Keratinocyte (primary cell): ENCODE measurements at regions not wholly inside any gene's neighbourhood (a gene's known extent, or its start where the extent isn't known, plus 50 kb on each side); places are given as distances from the start of the nearest gene placed in this dataset.

Experiments
- DNase-seq: peaks from one replicate; pipeline ENCODE4 v3.0.0-alpha.2; 2011; ENCODE audit warnings: low read depth, missing footprints, low spot score
- FAIRE-seq: peaks from 2 replicates; lab custom pipeline; 2011; peaks lifted over from hg19 to GRCh38; lab: Jason Lieb, UNC
- H2AFZ ChIP-seq: 2 replicates; pipeline ENCODE4 v1.6.0; 2012; ENCODE audit warnings: low read length, control low read depth, inconsistent platforms; ENCODE audit not compliant: control insufficient read depth
- H3K27ac ChIP-seq: 2 replicates; pipeline ENCODE4 v1.5.1; 2011; ENCODE audit warnings: low read length; ENCODE audit not compliant: control insufficient read depth, insufficient read depth
- H3K27me3 ChIP-seq: 3 replicates; pipeline ENCODE4 v1.6.0; 2011; ENCODE audit warnings: low read length; ENCODE audit not compliant: control insufficient read depth, insufficient read depth; ENCODE audit errors: extremely low read depth
- H3K36me3 ChIP-seq, 2 experiments: 2 replicates in 1 of 2; 3 replicates in 1 of 2; pipeline ENCODE4 v1.5.1; 2011; ENCODE audit warnings: low read length in 2 of 2, mild to moderate bottlenecking in 1 of 2; ENCODE audit not compliant: control insufficient read depth in 2 of 2, insufficient read depth in 2 of 2; ENCODE audit errors: extremely low read depth in 1 of 2
- H3K4me1 ChIP-seq: 3 replicates; pipeline ENCODE4 v1.5.1; 2011; ENCODE audit warnings: low read length; ENCODE audit not compliant: control insufficient read depth, insufficient read depth; ENCODE audit errors: extremely low read depth
- H3K4me2 ChIP-seq: 3 replicates; pipeline ENCODE4 v1.6.0; 2011; ENCODE audit warnings: low read depth, low read length; ENCODE audit not compliant: control insufficient read depth, insufficient read depth; ENCODE audit errors: extremely low read depth
- H3K4me3 ChIP-seq, 3 experiments: fragments of 200-600 bp in 1 of 3; sonication (generic) in 1 of 3; 2 replicates in 2 of 3; 3 replicates in 1 of 3; pipeline ENCODE4 v1.5.1; 2011 to 2016; ENCODE audit warnings: low read length in 3 of 3, mild to moderate bottlenecking in 3 of 3, control low read depth in 2 of 3, inconsistent platforms in 1 of 3, low read depth in 1 of 3, mixed read lengths in 1 of 3, mixed run types in 1 of 3, moderate library complexity in 1 of 3; ENCODE audit not compliant: control insufficient read depth in 2 of 3, insufficient read depth in 2 of 3; ENCODE audit errors: extremely low read depth in 1 of 3
- H3K79me2 ChIP-seq: 2 replicates; pipeline ENCODE4 v1.6.0; 2012; ENCODE audit warnings: low read length; ENCODE audit not compliant: control insufficient read depth, insufficient read depth
- H3K9ac ChIP-seq: 3 replicates; pipeline ENCODE4 v1.6.0; 2011; ENCODE audit warnings: low read length; ENCODE audit not compliant: control insufficient read depth, insufficient read depth; ENCODE audit errors: extremely low read depth
- H3K9me1 ChIP-seq: 3 replicates; pipeline ENCODE4 v1.6.0; 2011; ENCODE audit warnings: low read length; ENCODE audit not compliant: control insufficient read depth, insufficient read depth; ENCODE audit errors: extremely low read depth
- H3K9me3 ChIP-seq: 2 replicates; pipeline ENCODE4 v1.5.1; 2012; ENCODE audit warnings: low read depth, low read length; ENCODE audit not compliant: control insufficient read depth
- H4K20me1 ChIP-seq: 3 replicates; pipeline ENCODE4 v1.6.0; 2011; ENCODE audit warnings: low read length; ENCODE audit not compliant: control insufficient read depth, insufficient read depth; ENCODE audit errors: extremely low read depth
- CTCF ChIP-seq, 3 experiments: IDR thresholded peaks in 1 of 3; conservative IDR thresholded peaks in 1 of 3; optimal IDR thresholded peaks in 1 of 3; 2 replicates in 2 of 3; 3 replicates in 1 of 3; pipeline versions ENCODE3 to v1.5.1; 2011; ENCODE audit warnings: low read length in 3 of 3, mild to moderate bottlenecking in 3 of 3, moderate library complexity in 2 of 3, control low read depth in 1 of 3, inconsistent platforms in 1 of 3; ENCODE audit not compliant: insufficient read depth in 2 of 3; ENCODE audit errors: extremely low read depth in 1 of 3
- EZH2 ChIP-seq: IDR thresholded peaks from one replicate; pipeline ENCODE4 v1.6.1; 2012; ENCODE audit warnings: inconsistent platforms, mild to moderate bottlenecking, low read length, moderate library complexity
- dilution Hi-C: fragments of 300-500 bp; cut with MboI; formaldehyde crosslinking; loops from one replicate; pipeline ENCODE4 v1.7.0; 2020; ENCODE audit warnings: low sequenced_read_pairs; ENCODE audit not compliant: extremely low pct_ligation_motif_present

GRCh38 chr17:59465949-59466307 is 99.5 kb upstream of the DHX40 start:
- H3K9me3 ChIP-seq, result no peaks in the 10 kb centered on the region
- H3K36me3 ChIP-seq, result no peaks in the 10 kb centered on the region
- no peak overlapping the region for H2AFZ ChIP-seq
- H3K79me2 ChIP-seq, result no peaks in the 10 kb centered on the region
- dilution Hi-C loops, result no loop called here
- H3K4me2 ChIP-seq, result no peak overlapping the region
- FAIRE-seq (no peak), DNase-seq (no peak)
- H3K9me1 ChIP-seq, result no peaks in the 10 kb centered on the region
- H3K27me3 ChIP-seq, result no peaks in the 10 kb centered on the region
- no peaks in the 10 kb centered on the region for H4K20me1 ChIP-seq
- TF ChIP-seq EZH2, result no peak
- TF ChIP-seq CTCF (optimal IDR thresholded peaks at IDR 0.05 in 1 of 3, IDR thresholded peaks at IDR 0.05 in 1 of 3, conservative IDR thresholded peaks at IDR 0.05 in 1 of 3; ENCODE audit: extremely low read depth in 1 of 3, insufficient read depth in 2 of 3, low read length in 3 of 3), result no peak
- H3K4me3 ChIP-seq, result no peak overlapping the region
- H3K27ac ChIP-seq, result no peak overlapping the region
- H3K9ac ChIP-seq, result no peak overlapping the region
- H3K4me1 ChIP-seq, result no peaks in the 10 kb centered on the region

- H3K27me3 ChIP-seq, result no peaks in the 10 kb centered on the region
- no peaks in the 10 kb centered on the region for H3K36me3 ChIP-seq
- H3K27ac ChIP-seq, result no peak overlapping the region
- H3K79me2 ChIP-seq, result no peaks in the 10 kb centered on the region
- DNase-seq (no peak), FAIRE-seq (no peak)
- no peak overlapping the region for H3K4me3 ChIP-seq
- no peaks in the 10 kb centered on the region for H3K9me1 ChIP-seq
- H3K9me3 ChIP-seq, result no peaks in the 10 kb centered on the region
- no peak overlapping the region for H3K4me2 ChIP-seq
- H2AFZ ChIP-seq, result no peak overlapping the region
- H3K4me1 ChIP-seq, result no peaks in the 10 kb centered on the region
- TF ChIP-seq CTCF (optimal IDR thresholded peaks at IDR 0.05 in 1 of 3, IDR thresholded peaks at IDR 0.05 in 1 of 3, conservative IDR thresholded peaks at IDR 0.05 in 1 of 3; ENCODE audit: extremely low read depth in 1 of 3, insufficient read depth in 2 of 3, low read length in 3 of 3) (no peak), EZH2 (no peak)
- dilution Hi-C loops, result no loop called here
- H4K20me1 ChIP-seq, result no peaks in the 10 kb centered on the region
- H3K9ac ChIP-seq, result no peak overlapping the region
Observed at GRCh38 chr17:59466946-59467801, 98.2 kb upstream of the DHX40 start.
